Uterus (tissue), 2 donors: ENCODE measurements at regions not wholly inside any gene's neighbourhood (a gene's known extent, or its start where the extent isn't known, plus 50 kb on each side); places are given as distances from the start of the nearest gene placed in this dataset.

ENCODE experiments used
- POLR2A ChIP-seq, 2 donors: fragments of 450-650 bp; IDR thresholded peaks; one replicate each; pipeline ENCODE4 v1.6.1; 2016; ENCODE audit warnings: antibody characterized with exemption in 2 of 2, mild to moderate bottlenecking in 1 of 2, moderate library complexity in 1 of 2
- TF ChIP-seq, protein P1 (sequence below), 4 experiments: fragments of 200-600 bp in 2 of 4; fragments of 450-650 bp in 2 of 4; sonication (generic) in 2 of 4; IDR thresholded peaks; one replicate each; pipeline ENCODE4 v1.5.1; 2016 to 2019; ENCODE audit warnings: antibody characterized with exemption in 4 of 4, mild to moderate bottlenecking in 2 of 4, moderate library complexity in 1 of 4

- TF ChIP-seq POLR2A (IDR thresholded peaks at IDR 0.05): no peak
- TF ChIP-seq, protein P1, sequence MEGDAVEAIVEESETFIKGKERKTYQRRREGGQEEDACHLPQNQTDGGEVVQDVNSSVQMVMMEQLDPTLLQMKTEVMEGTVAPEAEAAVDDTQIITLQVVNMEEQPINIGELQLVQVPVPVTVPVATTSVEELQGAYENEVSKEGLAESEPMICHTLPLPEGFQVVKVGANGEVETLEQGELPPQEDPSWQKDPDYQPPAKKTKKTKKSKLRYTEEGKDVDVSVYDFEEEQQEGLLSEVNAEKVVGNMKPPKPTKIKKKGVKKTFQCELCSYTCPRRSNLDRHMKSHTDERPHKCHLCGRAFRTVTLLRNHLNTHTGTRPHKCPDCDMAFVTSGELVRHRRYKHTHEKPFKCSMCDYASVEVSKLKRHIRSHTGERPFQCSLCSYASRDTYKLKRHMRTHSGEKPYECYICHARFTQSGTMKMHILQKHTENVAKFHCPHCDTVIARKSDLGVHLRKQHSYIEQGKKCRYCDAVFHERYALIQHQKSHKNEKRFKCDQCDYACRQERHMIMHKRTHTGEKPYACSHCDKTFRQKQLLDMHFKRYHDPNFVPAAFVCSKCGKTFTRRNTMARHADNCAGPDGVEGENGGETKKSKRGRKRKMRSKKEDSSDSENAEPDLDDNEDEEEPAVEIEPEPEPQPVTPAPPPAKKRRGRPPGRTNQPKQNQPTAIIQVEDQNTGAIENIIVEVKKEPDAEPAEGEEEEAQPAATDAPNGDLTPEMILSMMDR (IDR thresholded peaks at IDR 0.05): no peak
Observed at GRCh38 chr6:43883847-43884651, 114.0 kb downstream of the VEGFA start.
